Esophagus muscularis mucosa (tissue), 4 donors: ENCODE measurements at regions not wholly inside any gene's neighbourhood (a gene's known extent, or its start where the extent isn't known, plus 50 kb on each side); places are given as distances from the start of the nearest gene placed in this dataset.

Experiments
- CTCF ChIP-seq, 3 experiments: fragments of 200-600 bp in 2 of 3; fragments of 450-650 bp in 1 of 3; sonication (generic) in 2 of 3; IDR thresholded peaks; one replicate each; pipeline ENCODE4 v1.5.1; 2017 to 2019; ENCODE audit warnings: antibody characterized with exemption in 3 of 3, mild to moderate bottlenecking in 2 of 3, moderate library complexity in 1 of 3
- EP300 ChIP-seq: sonication (generic); formaldehyde crosslinking; IDR thresholded peaks from one replicate; pipeline ENCODE4 v1.6.1; 2017; ENCODE audit warnings: antibody characterized with exemption
- POLR2A ChIP-seq: fragments of 450-650 bp; IDR thresholded peaks from one replicate; pipeline ENCODE4 v1.6.1; 2017; ENCODE audit warnings: antibody characterized with exemption, moderate library complexity, mild to moderate bottlenecking, low read depth
- POLR2AphosphoS5 ChIP-seq, 2 donors: sonication (generic); formaldehyde crosslinking; IDR thresholded peaks; one replicate each; pipeline ENCODE4 v1.6.1; 2017; ENCODE audit warnings: antibody characterized with exemption in 2 of 2

GRCh38 chr4:170750519-170750918, 660.8 kb upstream of the AADAT start:
- TF ChIP-seq CTCF (IDR thresholded peaks at IDR 0.05) (no peak), POLR2A (no peak), POLR2AphosphoS5 (IDR thresholded peaks at IDR 0.05) (no peak), EP300 (no peak)
